GM21619 (cell line): ENCODE measurements at regions not wholly inside any gene's neighbourhood (a gene's known extent, or its start where the extent isn't known, plus 50 kb on each side); places are given as distances from the start of the nearest gene placed in this dataset.
"Not testable (repeated sequence)": the region's sequence is repeated elsewhere in the genome, so short reads cannot be mapped to it uniquely, and the experiment has no call there.

Source experiments
- ATAC-seq: cut with Tn5 transposase; IDR thresholded peaks from one replicate; pipeline ENCODE4 v1.9.1; 2021; ENCODE audit not compliant: unreplicated experiment

DNA sequence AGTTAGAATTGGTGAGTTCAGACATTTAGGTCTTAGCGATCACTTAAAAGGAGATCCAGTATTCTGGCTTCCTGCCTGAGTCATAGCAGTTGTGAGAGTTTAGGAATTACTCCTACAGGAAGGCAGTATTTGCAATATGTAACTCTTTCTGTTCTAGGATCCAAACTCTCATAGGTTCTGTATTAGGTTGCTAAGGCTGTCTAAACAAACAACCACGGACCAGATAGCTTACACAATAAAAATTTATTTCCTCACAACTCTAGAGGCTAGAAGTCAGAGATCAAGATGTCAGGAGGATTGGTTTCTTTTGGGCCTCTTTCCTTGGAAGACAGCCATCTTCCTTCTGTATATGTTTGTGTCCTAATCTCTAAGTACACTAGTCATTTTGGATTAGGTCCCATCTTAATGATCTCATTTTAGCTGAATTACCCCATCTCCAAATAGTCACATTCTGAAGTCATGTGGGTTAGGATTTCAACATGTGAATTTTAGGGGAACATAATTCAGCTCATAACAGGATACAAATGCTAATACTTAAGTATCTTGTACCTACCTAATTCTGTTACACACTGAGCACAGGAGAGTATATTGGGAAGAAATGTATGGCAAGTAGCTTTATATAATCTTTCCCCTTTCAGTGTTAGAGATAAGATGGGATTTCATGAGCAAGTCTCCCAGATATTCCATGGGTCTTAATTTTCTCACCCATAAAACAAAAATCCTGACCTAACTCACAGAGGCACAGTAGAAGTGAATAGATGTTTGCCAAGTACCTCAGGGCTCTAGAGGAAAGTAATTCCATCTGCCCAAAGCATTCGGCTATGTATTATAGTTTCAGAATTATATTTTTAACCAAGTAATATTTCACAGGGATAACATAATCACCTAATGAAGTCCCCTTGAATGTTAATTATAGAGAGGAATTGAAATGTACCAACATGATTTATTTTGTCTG lies 144.4 kb downstream of the PTBP2 start:
- no peak for ATAC-seq

- no peak for ATAC-seq
These were observed 151.2 kb downstream of the PTBP2 start for GRCh38 chr1:96872757-96873156.

DNA sequence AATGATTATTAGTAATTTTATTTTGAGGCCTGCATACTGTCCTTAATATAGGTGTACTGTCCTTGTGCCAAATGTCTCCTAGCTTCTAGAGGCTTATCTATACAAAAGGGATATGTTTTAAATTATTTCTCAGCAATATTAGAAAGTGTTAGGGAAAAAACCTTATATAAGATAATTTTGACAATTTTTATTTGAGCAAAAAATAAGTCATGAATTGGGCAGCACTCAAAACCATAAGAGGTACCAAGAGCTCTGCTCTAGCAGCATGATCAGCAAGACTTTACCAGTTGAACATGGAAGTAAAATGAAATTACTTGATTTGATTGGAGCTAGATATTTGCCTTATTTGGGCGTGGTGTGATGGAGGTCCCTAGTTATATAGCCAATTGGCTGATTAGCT lies 157.1 kb downstream of the PTBP2 start:
- no peak for ATAC-seq

- no peak for ATAC-seq
These were observed 159.0 kb downstream of the PTBP2 start for GRCh38 chr1:96880626-96881025.

- ATAC-seq = no peak
These were observed 160.5 kb downstream of the PTBP2 start for GRCh38 chr1:96882096-96882495.

DNA sequence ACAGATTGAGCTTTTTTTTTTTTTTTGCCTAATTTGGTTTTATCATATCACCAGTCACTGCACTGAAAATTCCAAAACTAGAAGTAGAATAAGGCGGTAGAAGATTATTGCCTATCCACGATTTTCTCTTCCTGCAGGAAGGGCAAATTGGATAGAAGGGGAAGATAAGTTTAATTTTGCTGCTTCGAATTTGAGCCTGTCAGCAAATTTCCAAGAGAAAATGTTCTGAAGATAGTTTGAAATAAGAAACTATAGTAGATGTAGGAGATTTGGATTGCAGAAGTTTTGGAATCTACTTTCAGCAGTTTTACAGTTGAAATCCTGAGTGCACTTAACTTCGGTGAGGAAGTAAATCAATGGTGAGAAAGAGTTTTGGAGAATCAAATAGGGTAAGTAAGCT lies 164.9 kb downstream of the PTBP2 start:
- no peak for ATAC-seq

- no peak for ATAC-seq
These were observed 165.9 kb downstream of the PTBP2 start for GRCh38 chr1:96887501-96887900.

DNA sequence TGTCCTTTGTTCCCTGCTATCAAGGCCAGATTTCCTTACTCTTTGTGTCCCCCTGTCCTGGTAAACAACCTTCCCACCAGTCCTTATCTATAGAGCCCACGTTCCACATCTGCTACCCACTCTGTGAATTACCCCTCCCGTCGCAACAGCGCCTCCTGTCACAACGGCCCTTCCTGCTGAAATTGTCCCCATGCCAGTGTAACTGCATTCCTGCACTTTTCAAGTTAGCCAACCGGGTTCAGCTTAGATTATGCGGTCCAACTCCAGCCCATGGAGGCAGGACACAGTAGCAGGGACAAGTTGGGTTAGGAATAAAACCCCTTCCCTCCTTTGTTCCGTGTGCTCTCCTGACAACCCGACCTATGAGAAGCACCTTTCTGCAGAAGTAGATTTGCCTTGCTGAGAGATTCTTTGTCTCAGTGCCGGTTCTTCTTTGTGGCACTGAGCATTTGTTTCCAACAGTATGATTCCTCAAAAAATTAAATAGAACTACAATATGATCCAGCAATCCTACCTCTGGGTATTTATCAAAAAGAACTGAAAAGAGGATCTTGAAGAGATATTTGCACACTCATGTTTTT lies 180.3 kb downstream of the PTBP2 start:
- no peak for ATAC-seq

DNA sequence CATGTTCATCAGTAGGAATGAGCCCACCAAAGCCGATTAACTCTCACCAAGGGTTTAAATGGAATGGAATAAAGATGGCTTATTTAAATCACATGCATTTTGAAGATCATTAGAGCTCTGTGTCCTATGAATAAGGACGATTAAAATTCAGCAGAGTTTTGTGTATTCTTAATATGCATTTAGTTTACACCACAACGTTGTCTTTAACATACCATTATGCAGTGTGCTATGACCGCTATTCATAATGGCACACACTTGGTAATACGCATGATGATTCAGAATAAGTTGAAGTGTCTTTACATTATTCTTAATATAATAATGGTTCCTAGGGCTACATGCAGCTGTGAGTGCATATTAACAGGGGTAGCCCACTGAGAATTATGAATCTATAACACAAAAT lies 190.7 kb downstream of the PTBP2 start:
- ATAC-seq = no peak

- ATAC-seq = not testable (repeated sequence)
These were observed 194.1 kb downstream of the PTBP2 start for GRCh38 chr1:96915701-96916100.

- no peak for ATAC-seq
These were observed 196.8 kb downstream of the PTBP2 start for GRCh38 chr1:96918406-96918805.

GRCh38 chr1:96922181-96922580 lies 200.6 kb downstream of the PTBP2 start:
- ATAC-seq = no peak

GRCh38 chr1:96923753-96924152 lies 202.2 kb downstream of the PTBP2 start:
- ATAC-seq = no peak

GRCh38 chr1:96926176-96926575 lies 204.6 kb downstream of the PTBP2 start:
- ATAC-seq = no peak

DNA sequence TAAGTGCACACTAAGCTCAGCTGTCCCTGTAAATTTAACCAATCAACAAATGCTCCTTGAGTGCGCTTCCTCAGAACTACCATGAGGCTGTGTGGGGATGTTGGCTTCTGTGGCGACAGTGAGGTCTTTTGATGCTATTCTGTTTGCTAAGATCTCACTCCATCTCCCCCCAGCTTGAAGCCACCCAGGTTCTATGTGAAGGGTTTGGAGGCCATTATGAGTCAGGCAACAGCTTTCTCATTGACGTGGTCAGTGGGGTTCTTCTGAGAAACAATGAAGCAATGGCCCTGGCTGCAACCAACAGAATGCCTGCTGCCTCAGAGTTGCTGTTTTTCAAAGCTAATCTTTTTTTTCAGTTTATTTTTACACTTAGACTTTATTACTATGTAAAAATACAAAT lies 205.5 kb downstream of the PTBP2 start:
- no peak for ATAC-seq

- ATAC-seq = no peak
These were observed 209.6 kb downstream of the PTBP2 start for GRCh38 chr1:96931136-96931535.

- ATAC-seq = no peak
These were observed 212.7 kb downstream of the PTBP2 start for GRCh38 chr1:96934282-96934681.

- ATAC-seq = no peak
These were observed 223.0 kb downstream of the PTBP2 start for GRCh38 chr1:96944432-96945092.

DNA sequence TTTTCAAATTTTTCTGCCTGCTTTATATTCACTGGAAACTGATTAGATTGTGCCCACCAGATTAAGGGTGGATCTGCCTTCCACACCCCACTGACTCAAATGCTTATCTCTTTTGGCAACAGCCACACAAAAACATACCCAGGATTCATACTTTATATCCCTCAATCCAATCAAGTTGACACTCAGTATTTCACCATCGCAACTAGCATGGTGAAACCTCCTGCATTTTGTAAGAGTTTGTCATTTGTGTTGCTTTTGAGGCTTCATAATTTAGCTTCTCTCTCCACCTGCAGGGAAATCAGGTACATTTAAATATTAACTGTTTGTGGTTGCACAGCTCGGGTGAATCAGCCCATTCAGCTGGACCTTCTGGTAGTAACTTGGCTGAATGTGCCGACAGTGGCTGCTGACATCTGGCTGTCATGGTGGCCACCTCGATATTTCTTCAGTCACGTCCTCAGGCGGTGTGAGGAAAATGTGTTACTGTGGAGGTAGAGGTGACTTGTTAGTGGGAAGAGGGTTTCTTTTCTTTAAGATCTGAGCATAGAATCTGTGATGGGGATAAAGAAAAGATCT lies 224.0 kb downstream of the PTBP2 start:
- no peak for ATAC-seq

- ATAC-seq = no peak
These were observed 233.9 kb downstream of the PTBP2 start for GRCh38 chr1:96955307-96956012.

GRCh38 chr1:96962216-96962615 lies 240.6 kb downstream of the PTBP2 start:
- ATAC-seq = no peak
